ENCODE measurements at regions not wholly inside any gene's neighbourhood (a gene's known extent, or its start where the extent isn't known, plus 50 kb on each side); places are given as distances from the start of the nearest gene placed in this dataset.

GRCh38 chr14:53570411-53571387 lies 385.9 kb downstream of the BMP4 start:
- TF ChIP-seq TAF1 (IDR thresholded peaks at IDR 0.05; ENCODE audit: borderline replicate concordance, low read depth, low read length) (no peak), FOXJ3 (CRISPR knock-in tag; IDR thresholded peaks at IDR 0.05) (no peak), JUND (IDR thresholded peaks at IDR 0.05) (no peak), EZH2phosphoT487 (IDR thresholded peaks at IDR 0.05; ENCODE audit: borderline replicate concordance, low read depth) (no peak)
- TF ChIP-seq, protein P1, sequence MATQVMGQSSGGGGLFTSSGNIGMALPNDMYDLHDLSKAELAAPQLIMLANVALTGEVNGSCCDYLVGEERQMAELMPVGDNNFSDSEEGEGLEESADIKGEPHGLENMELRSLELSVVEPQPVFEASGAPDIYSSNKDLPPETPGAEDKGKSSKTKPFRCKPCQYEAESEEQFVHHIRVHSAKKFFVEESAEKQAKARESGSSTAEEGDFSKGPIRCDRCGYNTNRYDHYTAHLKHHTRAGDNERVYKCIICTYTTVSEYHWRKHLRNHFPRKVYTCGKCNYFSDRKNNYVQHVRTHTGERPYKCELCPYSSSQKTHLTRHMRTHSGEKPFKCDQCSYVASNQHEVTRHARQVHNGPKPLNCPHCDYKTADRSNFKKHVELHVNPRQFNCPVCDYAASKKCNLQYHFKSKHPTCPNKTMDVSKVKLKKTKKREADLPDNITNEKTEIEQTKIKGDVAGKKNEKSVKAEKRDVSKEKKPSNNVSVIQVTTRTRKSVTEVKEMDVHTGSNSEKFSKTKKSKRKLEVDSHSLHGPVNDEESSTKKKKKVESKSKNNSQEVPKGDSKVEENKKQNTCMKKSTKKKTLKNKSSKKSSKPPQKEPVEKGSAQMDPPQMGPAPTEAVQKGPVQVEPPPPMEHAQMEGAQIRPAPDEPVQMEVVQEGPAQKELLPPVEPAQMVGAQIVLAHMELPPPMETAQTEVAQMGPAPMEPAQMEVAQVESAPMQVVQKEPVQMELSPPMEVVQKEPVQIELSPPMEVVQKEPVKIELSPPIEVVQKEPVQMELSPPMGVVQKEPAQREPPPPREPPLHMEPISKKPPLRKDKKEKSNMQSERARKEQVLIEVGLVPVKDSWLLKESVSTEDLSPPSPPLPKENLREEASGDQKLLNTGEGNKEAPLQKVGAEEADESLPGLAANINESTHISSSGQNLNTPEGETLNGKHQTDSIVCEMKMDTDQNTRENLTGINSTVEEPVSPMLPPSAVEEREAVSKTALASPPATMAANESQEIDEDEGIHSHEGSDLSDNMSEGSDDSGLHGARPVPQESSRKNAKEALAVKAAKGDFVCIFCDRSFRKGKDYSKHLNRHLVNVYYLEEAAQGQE (IDR thresholded peaks at IDR 0.05; ENCODE audit: low read depth, low read length) = no peak
- TF ChIP-seq, protein P2, sequence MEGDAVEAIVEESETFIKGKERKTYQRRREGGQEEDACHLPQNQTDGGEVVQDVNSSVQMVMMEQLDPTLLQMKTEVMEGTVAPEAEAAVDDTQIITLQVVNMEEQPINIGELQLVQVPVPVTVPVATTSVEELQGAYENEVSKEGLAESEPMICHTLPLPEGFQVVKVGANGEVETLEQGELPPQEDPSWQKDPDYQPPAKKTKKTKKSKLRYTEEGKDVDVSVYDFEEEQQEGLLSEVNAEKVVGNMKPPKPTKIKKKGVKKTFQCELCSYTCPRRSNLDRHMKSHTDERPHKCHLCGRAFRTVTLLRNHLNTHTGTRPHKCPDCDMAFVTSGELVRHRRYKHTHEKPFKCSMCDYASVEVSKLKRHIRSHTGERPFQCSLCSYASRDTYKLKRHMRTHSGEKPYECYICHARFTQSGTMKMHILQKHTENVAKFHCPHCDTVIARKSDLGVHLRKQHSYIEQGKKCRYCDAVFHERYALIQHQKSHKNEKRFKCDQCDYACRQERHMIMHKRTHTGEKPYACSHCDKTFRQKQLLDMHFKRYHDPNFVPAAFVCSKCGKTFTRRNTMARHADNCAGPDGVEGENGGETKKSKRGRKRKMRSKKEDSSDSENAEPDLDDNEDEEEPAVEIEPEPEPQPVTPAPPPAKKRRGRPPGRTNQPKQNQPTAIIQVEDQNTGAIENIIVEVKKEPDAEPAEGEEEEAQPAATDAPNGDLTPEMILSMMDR (IDR thresholded peaks at IDR 0.05) = no peak
